Loucy (cell line): ENCODE measurements at regions not wholly inside any gene's neighbourhood (a gene's known extent, or its start where the extent isn't known, plus 50 kb on each side); places are given as distances from the start of the nearest gene placed in this dataset.

Experiments used
- CTCF ChIP-seq: fragments of 200-600 bp; sonication (generic); conservative IDR thresholded peaks from 2 replicates; pipeline ENCODE4 v1.5.1; 2014; ENCODE audit warnings: mild to moderate bottlenecking, antibody characterized with exemption, low read length
- EZH2phosphoT487 ChIP-seq: fragments of 200-600 bp; IDR thresholded peaks from 2 replicates; pipeline ENCODE4 v1.6.1; 2018; ENCODE audit warnings: antibody characterized with exemption, mild to moderate bottlenecking, moderate library complexity, borderline replicate concordance

GRCh38 chr5:12399868-12400267 is 495.6 kb upstream of the CTNND2 start:
- TF ChIP-seq CTCF, result no peak
- TF ChIP-seq EZH2phosphoT487, result no peak
